GM12864 (cell line): ENCODE measurements at regions not wholly inside any gene's neighbourhood (a gene's known extent, or its start where the extent isn't known, plus 50 kb on each side); places are given as distances from the start of the nearest gene placed in this dataset.

Source experiments
- DNase-seq: peaks from one replicate; pipeline ENCODE4 v3.0.0-alpha.2; 2011; ENCODE audit warnings: low read depth
- H3K4me3 ChIP-seq: 2 replicates; pipeline ENCODE4 v1.5.1; 2011; ENCODE audit warnings: mild to moderate bottlenecking, low read depth, low read length, control low read depth
- TF ChIP-seq, protein P1 (sequence below): IDR thresholded peaks from 2 replicates; pipeline ENCODE4 v1.5.1; 2011; ENCODE audit warnings: low read depth, mild to moderate bottlenecking, moderate library complexity, low read length, control low read depth, inconsistent platforms; ENCODE audit errors: missing control alignments

- DNase-seq, result no peak
- TF ChIP-seq, protein P1, sequence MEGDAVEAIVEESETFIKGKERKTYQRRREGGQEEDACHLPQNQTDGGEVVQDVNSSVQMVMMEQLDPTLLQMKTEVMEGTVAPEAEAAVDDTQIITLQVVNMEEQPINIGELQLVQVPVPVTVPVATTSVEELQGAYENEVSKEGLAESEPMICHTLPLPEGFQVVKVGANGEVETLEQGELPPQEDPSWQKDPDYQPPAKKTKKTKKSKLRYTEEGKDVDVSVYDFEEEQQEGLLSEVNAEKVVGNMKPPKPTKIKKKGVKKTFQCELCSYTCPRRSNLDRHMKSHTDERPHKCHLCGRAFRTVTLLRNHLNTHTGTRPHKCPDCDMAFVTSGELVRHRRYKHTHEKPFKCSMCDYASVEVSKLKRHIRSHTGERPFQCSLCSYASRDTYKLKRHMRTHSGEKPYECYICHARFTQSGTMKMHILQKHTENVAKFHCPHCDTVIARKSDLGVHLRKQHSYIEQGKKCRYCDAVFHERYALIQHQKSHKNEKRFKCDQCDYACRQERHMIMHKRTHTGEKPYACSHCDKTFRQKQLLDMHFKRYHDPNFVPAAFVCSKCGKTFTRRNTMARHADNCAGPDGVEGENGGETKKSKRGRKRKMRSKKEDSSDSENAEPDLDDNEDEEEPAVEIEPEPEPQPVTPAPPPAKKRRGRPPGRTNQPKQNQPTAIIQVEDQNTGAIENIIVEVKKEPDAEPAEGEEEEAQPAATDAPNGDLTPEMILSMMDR, result no peak
- H3K4me3 ChIP-seq, result no peak overlapping the region
Measured at GRCh38 chr10:3006607-3007006, 60.7 kb upstream of the PFKP start.

GRCh38 chr10:3006093-3006492 lies 61.3 kb upstream of the PFKP start:
- no peak overlapping the region for H3K4me3 ChIP-seq
- no peak for DNase-seq
- TF ChIP-seq, protein P1, result no peak

DNA sequence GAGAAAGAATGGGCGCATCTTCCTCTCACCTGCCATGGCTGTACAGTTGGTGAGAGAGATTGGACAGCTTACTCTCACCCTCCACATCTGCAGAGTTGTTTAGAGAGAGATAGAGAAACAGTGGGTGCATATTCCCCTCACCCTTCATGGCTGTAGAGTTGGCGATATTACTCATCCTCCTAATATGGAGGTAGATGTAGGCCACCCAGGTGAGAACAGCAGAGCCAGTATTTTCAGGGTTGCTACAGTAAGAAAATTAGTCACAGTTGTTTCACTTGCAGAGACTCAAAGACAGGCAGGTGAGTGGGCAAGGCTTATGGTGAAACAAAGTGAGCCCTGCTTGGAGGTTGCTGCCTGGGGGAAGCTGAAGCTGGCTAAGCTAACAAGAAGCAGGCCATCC lies 65.0 kb upstream of the PFKP start:
- DNase-seq, result no peak
- TF ChIP-seq, protein P1, result no peak
- no peak overlapping the region for H3K4me3 ChIP-seq

DNA sequence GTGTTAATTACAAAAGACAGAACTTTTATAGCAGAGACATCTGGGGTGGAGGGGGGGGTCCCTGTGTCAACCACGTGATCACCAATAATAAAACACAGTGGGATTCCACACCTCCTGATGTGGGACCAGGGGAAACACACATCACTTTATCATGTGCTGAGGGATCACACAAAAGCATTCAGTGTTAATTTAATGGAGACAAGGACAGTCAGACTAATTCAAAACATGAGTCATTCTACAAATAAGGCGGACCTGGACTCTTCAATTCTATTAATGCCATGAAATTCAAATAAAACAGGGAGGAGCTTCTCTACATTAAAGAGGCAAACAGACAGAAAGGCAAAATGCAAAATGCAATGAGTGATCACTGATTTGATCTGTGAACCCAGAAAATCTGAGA lies 67.3 kb upstream of the PFKP start:
- no peak overlapping the region for H3K4me3 ChIP-seq
- TF ChIP-seq, protein P1, result no peak
- DNase-seq, result no peak

GRCh38 chr10:2994221-2994961 lies 73.0 kb upstream of the PFKP start:
- H3K4me3 ChIP-seq, result no peak overlapping the region
- TF ChIP-seq, protein P1, result no peak
- DNase-seq, result no peak

GRCh38 chr10:2993636-2994035 lies 73.7 kb upstream of the PFKP start:
- TF ChIP-seq, protein P1, result no peak
- DNase-seq, result no peak
- H3K4me3 ChIP-seq, result no peak overlapping the region
